HG02870 (cell line): ENCODE measurements at regions not wholly inside any gene's neighbourhood (a gene's known extent, or its start where the extent isn't known, plus 50 kb on each side); places are given as distances from the start of the nearest gene placed in this dataset.

Experiments
- ATAC-seq: cut with Tn5 transposase; IDR thresholded peaks from one replicate; pipeline ENCODE4 v1.9.1; 2021; ENCODE audit warnings: mild to moderate bottlenecking, moderate library complexity; ENCODE audit not compliant: unreplicated experiment

DNA sequence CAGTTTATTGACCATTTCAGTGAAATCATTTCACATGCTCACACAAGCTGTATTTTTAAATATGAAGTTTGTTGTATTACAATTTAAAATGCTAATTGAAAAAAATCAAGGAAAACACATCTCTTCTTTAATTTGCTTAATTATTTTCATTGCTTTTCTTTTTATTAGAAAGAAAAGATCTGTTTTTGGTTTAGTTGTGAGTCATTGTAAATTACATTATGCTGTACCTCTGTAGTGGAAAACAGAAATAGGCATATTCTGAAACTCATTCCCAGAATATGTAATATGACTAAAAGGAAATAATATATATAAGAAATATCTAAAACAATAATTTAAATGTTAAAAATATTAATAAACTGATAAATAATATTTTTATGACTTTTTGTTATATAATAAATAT, 161.9 kb downstream of the HGF start:
- no peak for ATAC-seq

- ATAC-seq: no peak
Measured at GRCh38 chr7:81606078-81606863, 163.6 kb downstream of the HGF start.

GRCh38 chr7:81605493-81605892, 164.4 kb downstream of the HGF start:
- ATAC-seq: no peak

GRCh38 chr7:81604808-81605174, 165.1 kb downstream of the HGF start:
- ATAC-seq: no peak

- no peak for ATAC-seq
Measured at GRCh38 chr7:81604075-81604807, 165.6 kb downstream of the HGF start.

DNA sequence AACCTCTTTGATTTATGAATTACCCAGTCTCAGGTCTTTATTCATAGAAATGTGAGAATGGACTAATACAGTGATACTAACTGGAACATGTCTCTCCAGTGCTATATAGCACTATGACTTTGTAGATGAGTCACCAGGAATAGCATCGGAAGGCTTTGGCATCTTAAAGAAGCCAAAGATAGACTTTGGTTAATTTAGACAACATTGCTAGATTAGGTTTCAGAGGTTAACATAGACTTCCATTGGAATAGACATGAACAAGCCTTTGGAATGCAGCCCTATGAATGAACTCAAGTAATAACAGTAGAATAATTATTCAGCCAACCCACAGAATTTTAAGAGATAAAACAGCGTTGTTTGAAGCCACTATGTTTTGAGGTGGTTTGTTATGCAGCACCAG, 169.2 kb downstream of the HGF start:
- no peak for ATAC-seq

GRCh38 chr7:81598951-81599350, 170.9 kb downstream of the HGF start:
- ATAC-seq: no peak

DNA sequence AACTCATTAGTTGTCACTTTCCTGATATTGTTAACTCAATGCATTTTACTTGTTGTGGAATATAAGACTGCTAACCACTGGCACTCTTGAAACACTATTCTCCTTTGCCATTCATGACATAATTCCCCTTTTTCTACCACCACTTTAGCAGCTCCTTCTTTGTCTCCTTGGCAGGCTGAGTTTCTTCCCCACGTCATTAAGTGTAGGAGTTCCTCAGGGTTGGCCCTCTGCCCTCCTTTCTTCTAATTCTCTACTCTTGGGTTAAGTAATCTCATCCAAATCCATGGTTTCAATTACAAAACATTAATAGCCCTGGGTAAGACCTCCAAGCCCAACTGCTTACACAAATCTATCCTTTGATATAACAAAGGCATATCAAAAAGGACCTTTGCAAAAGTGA, 175.1 kb downstream of the HGF start:
- no peak for ATAC-seq

GRCh38 chr7:81590131-81590530, 179.7 kb downstream of the HGF start:
- ATAC-seq: no peak

- no peak for ATAC-seq
Measured at GRCh38 chr7:81584667-81585066, 185.2 kb downstream of the HGF start.

DNA sequence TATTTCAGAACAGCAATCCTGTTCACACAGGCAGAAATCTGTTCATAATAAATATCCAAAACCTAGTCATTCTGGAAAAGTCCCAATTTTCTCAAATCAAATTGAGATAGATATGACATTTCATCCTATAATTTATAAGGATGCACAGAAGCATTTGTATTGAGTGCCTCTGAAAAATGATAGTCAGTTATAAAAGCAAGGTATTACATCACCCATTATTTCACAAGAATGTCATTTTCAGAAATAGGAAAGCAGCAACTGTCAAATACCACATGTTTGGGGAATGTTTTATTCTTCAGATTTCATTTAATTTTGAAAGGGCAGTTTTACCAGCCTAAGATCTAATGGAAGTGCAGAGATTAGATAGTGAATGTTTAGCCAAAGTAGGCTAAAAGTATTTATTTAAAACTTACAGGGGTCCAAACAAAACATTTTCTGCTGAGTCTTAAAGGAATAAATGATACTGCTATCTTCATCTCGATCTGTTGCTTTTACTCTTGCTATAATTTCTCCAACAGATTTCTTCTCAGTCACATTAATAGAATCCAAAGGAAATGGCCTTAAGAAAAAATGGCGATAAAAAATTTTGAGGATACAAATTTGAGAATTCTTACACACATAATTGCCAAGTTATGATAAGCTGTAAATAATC, 185.8 kb downstream of the HGF start:
- ATAC-seq: no peak

DNA sequence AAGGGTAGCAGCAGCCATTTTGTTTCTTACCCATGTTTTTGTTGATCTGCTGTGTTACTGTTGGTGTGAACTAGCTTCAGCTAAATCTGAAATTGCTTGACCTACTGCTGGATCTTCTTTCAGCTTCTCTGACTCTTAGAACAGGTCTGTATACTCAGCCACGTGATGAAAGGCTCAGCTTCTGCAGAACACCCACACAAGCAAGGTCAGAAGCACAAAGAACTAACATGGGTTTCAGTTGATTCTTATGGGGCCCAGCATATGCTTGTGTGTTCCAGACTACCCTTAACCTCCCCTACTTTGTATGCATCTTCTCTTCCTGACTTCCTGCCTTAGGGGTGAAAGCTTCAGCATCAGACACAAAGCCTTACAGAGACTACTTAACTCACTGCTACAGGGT, 186.8 kb downstream of the HGF start:
- ATAC-seq: no peak

DNA sequence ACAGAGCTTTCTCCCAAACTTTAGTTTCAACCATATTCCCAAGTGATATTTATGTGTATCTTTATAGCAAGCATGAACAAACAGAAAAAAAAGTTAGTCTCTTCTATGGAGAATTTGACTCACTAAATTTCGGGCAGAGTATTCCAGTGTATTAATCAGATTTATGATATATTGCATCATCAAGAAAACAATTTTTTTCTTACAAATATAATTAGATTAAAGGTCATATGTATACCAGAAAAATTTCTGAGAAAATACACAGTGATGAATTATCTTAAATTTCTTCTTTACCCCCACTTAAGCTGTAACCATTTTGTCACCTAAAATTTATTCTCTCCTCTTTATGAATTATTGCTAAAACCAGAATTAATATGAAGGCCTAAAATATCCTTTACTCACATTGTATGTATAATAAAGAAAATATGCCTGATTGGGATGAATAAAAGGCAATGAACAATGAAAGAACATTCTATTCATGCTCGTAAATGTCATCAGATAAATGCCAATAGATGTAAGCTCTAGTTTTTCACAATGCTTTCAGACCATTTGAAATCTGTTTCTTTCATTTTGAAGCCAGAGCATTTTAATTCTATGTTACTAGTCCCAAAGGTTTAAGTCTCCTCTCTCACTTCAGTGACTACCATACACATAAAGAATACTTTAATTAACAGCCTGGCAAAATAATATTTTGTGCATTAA, 192.1 kb downstream of the HGF start:
- no peak for ATAC-seq

DNA sequence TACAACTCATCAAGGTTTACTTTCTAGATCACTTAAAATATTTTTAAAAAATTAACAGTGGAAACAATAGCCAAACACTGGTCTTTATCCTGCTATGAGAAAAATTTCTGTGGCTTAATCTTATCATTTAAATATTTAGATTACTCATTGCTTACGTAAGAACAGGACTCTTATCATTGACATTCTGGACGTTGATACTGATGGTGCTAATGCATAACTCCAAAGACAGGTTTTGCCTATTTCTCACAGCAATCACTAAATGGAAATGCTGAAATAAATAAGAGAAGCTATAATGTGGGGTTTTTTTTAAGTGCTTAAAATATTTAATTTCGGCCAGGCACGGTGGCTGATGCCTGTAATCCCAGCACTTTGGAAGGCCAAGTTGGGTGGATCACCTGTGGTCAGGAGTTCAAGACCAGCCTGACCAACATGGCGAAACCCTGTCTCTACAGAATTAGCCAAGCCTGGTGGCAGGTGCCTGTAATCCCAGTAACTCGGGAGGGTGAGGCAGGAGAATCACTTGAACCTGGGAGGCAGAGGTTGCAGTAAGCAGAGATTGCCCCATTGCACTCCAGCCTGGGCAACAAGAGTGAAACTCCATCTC, 195.0 kb downstream of the HGF start:
- no peak for ATAC-seq

DNA sequence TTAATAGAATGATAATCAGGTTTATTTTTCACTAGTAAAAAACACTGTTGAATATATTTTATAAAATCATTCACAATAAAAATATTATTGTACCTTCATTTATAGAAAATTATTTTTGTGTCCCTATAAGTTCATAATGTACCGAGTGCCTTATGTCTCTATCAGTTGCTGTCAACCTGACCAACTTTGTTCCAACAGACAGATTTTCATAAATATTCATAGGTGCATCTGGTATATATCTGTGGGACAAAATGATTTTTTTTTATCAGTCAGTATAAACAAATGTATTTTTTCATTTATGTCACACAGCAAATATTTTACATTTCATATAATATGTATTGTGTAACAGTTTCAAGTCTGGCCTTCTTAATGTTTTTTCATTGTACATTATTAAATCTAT, 195.9 kb downstream of the HGF start:
- no peak for ATAC-seq

- no peak for ATAC-seq
Measured at GRCh38 chr7:81573128-81573527, 196.7 kb downstream of the HGF start.

GRCh38 chr7:81562581-81562980, 207.3 kb downstream of the HGF start:
- no peak for ATAC-seq

GRCh38 chr7:81560708-81561107, 209.1 kb downstream of the HGF start:
- no peak for ATAC-seq

DNA sequence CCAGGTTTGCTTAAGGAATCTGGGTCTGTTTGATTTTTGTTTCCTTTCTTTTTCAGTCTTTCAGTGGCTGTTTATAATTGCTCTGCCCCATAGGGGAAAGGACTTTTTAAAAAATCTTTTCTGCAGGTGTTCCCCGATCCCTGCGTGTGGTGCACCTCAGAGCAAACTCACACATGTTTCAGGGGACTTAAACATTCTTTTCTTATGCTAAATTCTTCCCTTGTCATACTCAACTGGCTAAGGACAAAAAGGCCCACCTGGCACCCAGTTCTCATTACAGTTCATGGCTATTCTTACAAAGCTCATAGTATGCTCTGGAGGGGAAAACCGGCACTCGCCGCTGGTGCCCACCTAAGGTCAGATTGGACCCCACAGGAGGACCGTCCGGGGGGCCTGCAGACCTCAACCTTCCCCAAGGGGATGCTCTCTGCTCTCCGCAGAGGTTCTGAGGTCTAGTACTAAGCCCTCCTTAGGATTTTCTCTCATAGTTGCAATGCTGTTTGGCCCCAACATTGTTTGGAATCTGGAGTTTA, 220.3 kb downstream of the HGF start:
- ATAC-seq: no peak

DNA sequence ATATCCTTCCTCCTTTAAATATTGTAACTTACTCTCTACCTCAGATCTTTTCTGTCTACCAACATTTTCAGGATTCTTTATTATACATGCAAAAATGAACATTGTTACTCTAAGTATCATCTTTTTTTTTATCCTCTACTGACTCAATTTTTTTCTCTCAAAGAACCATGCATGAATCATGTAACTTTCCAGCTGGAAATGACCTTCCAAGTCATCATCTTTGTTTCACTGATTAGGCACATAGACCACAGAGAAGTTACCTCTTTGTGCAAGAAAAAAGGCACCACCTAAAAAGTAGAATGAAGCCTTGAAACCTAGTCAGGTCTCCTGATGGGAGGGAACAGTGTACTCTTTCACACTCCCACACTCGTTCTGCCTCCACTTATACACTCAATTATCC, 234.9 kb downstream of the HGF start:
- no peak for ATAC-seq

- no peak for ATAC-seq
Measured at GRCh38 chr7:81534446-81534845, 235.4 kb downstream of the HGF start.
